Rectal smooth muscle tissue (tissue), 1 donor: ENCODE measurements at regions not wholly inside any gene's neighbourhood (a gene's known extent, or its start where the extent isn't known, plus 50 kb on each side); places are given as distances from the start of the nearest gene placed in this dataset.
"Not testable (repeated sequence)": the region's sequence is repeated elsewhere in the genome, so short reads cannot be mapped to it uniquely, and the experiment has no call there.

ENCODE experiments used
- H3K27ac ChIP-seq: one replicate; pipeline ENCODE4 v1.7.0; 2013; ENCODE audit warnings: low read depth, low read length, inconsistent platforms
- H3K27me3 ChIP-seq: one replicate; pipeline ENCODE4 v1.7.0; 2013; ENCODE audit warnings: low read length; ENCODE audit not compliant: control insufficient read depth, insufficient read depth
- H3K36me3 ChIP-seq: one replicate; pipeline ENCODE4 v1.7.0; 2013; ENCODE audit warnings: low read length; ENCODE audit not compliant: control insufficient read depth, insufficient read depth
- H3K4me1 ChIP-seq: one replicate; pipeline ENCODE4 v1.7.0; 2013; ENCODE audit warnings: low read length; ENCODE audit not compliant: control insufficient read depth, insufficient read depth
- H3K4me3 ChIP-seq: one replicate; pipeline ENCODE4 v1.7.0; 2013; ENCODE audit warnings: low read length
- H3K9ac ChIP-seq: one replicate; pipeline ENCODE4 v1.7.0; 2013; ENCODE audit warnings: low read length

DNA sequence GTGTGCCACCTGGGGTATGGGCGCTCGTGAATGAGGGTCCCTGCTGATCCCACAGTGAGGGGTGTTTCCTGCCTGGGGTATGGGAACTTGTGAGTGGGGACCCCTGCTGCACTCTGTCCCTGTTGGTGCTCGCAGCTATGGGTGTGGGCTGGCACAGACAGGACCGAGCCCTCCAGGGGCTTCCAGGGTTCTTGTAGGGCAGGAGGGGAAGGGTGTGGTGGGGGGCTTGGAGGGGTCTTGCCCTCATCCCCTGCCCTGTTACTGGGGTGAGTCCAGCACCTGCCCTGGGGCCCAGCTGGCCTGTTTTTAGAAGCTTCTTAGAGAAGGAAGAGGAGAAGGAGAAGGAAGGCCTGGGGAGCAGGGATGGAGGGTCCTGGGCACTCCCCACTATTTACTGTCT, 377.0 kb upstream of the NUPR2 start:
- H3K9ac ChIP-seq = no peak overlapping the region
- no peaks in the 10 kb centered on the region for H3K4me1 ChIP-seq

DNA sequence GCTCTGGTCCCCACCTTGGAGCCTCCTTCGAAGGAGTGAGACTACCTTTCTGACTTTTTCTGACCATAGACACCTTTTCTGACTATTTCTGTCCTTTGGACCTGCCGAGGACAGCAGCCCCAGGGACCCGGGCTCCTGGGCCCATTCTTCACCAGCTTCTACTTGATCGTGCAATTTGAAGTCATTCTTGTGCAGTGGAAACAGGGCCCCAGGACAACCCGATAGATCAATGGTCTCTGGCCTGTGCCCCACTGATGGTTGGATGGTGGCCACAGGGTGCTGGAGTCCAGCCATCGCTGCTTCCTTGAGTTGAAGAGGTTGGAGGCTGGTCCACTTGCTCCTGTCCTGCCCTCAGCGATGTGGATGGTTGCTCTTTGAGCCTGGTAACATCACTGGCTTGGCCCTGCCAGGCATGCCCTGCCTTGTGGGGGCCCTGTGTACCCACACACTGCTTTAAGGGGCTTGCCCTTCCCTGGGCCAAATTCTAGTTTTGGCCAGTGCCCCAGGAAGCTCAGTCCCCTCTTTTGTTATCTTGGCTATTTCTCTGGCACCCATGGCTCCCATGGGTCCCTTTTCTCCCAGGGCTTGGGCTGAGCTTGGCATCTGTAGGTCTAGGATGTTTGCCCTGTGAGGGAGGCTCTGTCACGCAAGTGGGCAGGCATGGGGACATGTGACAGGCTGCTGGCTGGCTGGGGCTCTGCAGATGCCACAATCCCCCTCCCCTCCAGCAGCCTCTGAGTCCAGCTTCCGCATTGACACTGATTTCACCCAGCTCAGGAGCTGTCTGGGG, 375.6 kb upstream of the NUPR2 start:
- no peak overlapping the region for H3K27ac ChIP-seq
- H3K9ac ChIP-seq = no peak overlapping the region
- no peaks in the 10 kb centered on the region for H3K4me1 ChIP-seq
- H3K36me3 ChIP-seq = no peaks in the 10 kb centered on the region
- no peaks in the 10 kb centered on the region for H3K27me3 ChIP-seq
- no peak overlapping the region for H3K4me3 ChIP-seq

More for the DNA sequence above, 377.0 kb upstream of the NUPR2 start:
- no peak overlapping the region for H3K27ac ChIP-seq
- H3K4me3 ChIP-seq = no peak overlapping the region
- no peaks in the 10 kb centered on the region for H3K36me3 ChIP-seq
- H3K27me3 ChIP-seq = no peaks in the 10 kb centered on the region

DNA sequence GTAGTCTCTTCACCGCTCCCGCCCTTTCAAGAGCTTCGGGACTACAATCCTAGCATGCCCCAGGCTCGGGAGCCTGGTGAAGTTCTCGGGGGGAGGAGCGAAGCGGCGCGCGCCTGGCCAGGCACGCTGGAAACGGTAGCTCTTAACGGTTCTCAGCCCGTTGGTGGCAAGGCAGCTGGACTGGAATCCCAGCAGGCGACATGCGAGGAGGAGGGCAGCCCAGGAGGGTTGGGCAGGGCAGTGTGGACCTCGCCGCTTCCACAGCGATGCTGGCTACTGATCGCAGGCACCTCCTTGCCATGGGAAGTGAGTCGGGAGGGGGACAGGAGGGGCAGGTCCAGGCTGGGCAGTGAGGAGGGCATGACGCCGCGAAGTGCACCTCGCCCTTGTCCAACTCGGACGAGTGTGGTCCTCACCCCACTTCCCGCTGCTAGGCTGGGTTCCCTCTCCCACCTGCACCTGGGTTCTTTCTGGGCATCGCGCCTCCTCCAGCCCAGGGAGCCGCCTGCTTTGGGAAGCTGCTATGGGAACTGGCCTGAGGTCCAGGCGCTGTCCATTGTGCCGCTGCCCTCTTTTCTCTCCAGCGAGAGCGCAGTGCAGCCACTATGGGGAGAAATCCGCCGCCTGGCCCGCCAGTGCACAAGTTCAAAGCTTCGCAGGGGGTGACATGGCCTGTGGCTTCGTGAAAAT, 367.8 kb upstream of the NUPR2 start:
- Histone ChIP-seq H3K4me1 (no peaks in the 10 kb centered on the region), H3K27ac (no peak overlapping the region), H3K4me3 (no peak overlapping the region), H3K27me3 (no peaks in the 10 kb centered on the region), H3K36me3 (no peaks in the 10 kb centered on the region), H3K9ac (no peak overlapping the region)

DNA sequence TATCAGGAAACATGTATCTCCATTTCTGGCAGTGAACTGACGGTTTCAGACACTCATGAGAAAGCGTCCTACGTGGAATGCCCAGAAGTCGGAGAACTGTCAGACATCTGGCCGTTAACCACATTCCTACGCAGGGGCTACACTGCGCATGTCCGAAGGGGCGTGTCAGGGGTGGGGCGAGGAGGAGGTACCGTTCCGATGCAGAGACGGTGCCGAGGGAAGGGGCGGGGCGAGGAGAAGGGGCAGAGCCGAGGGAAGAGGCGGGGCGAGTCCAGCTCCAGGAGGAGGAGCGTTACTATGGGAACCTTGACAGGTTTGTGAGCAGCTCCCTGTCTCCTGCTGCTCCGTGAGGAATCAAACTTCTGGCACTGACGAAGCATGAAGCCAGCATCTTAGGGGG, 366.9 kb upstream of the NUPR2 start:
- no peak overlapping the region for H3K9ac ChIP-seq
- H3K27ac ChIP-seq = no peak overlapping the region
- no peaks in the 10 kb centered on the region for H3K27me3 ChIP-seq
- H3K36me3 ChIP-seq = no peaks in the 10 kb centered on the region
- no peaks in the 10 kb centered on the region for H3K4me1 ChIP-seq
- no peak overlapping the region for H3K4me3 ChIP-seq

GRCh38 chr7:56479748-56480147, 363.5 kb upstream of the NUPR2 start:
- no peak overlapping the region for H3K9ac ChIP-seq
- no peaks in the 10 kb centered on the region for H3K27me3 ChIP-seq
- no peak overlapping the region for H3K27ac ChIP-seq
- H3K4me1 ChIP-seq = no peaks in the 10 kb centered on the region
- no peak overlapping the region for H3K4me3 ChIP-seq
- no peaks in the 10 kb centered on the region for H3K36me3 ChIP-seq

DNA sequence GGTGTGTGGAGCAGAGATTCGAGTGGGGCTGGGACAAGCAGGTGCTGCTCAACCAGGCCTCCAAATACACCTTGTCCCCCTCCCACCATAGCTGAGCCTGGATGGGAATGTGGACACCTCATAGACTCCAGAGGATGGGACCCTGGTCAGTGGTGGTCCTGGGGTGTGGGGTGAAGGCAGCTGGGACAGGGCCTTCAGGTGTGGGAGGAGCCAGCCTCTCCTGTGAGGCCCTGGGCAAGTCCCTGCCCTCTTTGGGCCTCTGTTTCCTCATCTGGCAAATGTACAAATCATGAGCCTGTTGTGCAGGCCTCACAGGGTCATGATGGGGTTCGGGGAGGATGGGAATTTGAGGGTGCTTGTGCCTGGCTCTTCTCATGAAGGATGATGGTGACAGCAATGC, 362.9 kb upstream of the NUPR2 start:
- Histone ChIP-seq H3K4me3 (no peak overlapping the region), H3K36me3 (no peaks in the 10 kb centered on the region), H3K27me3 (no peaks in the 10 kb centered on the region), H3K27ac (no peak overlapping the region), H3K4me1 (no peaks in the 10 kb centered on the region), H3K9ac (no peak overlapping the region)

DNA sequence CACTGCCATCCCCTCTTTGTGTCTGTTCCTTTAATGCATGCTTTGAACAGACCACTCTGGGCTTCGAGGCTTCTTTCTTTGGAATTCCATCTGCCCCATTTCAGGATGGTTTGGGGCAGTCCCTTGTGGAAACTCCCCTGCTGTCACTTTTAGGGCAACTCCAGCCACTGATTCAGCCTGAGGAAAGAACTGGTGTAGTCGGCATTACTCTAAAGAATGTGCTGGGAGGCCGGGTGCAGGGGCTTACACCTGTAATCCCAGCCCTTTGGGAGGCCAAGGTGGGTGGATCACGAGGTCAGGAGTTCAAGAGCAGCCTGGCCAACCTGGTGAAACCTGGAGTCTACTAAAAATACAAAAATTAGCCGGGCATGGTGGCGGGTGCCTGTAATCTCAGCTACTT, 358.1 kb upstream of the NUPR2 start:
- no peak overlapping the region for H3K27ac ChIP-seq
- H3K27me3 ChIP-seq = no peaks in the 10 kb centered on the region
- H3K36me3 ChIP-seq = no peaks in the 10 kb centered on the region
- H3K4me1 ChIP-seq = no peaks in the 10 kb centered on the region
- no peak overlapping the region for H3K4me3 ChIP-seq
- no peak overlapping the region for H3K9ac ChIP-seq

GRCh38 chr7:56471811-56472210, 355.6 kb upstream of the NUPR2 start:
- H3K27ac ChIP-seq = no peak overlapping the region
- no peaks in the 10 kb centered on the region for H3K4me1 ChIP-seq
- no peak overlapping the region for H3K4me3 ChIP-seq
- H3K36me3 ChIP-seq = no peaks in the 10 kb centered on the region
- no peak overlapping the region for H3K9ac ChIP-seq
- no peaks in the 10 kb centered on the region for H3K27me3 ChIP-seq

DNA sequence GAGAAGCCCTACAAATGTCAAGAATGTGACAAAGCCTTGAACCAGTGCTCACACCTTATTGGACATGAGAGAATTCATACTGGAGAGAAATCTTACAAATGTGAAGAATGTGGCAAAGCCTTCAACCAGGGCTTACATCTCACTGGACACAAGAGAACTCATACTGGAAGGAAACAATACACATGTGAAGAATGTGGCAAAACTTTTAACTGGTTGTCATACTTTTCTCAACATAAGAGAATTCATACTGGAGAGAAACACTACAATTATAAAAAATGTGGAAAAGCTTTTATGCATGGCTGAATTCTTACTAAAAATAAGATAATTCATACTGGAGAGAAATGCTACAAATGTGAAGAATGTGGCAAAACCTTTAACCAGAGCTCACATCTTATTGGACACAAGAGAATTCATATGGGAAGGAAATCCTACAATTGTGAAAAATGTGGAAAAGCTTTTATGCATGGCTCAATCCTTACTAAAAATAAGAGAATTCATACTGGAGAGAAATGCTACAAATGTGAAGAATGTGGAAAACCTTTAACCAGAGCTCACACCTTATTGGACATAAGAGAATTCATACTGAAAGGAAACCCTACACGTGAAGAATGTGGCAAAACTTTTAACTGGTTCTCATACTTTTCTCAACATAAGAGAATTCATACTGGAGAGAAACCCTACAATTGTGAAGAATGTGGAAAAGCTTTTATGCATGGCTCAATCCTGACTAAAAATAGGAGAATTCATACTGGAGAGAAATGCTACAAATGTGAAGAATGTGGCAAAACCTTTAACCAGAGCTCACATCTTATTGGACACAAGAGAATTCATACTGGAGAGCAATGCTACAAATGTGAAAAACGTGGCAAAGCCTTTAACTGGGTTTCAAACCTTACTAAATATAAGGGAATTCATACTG, 350.6 kb upstream of the NUPR2 start:
- not testable (repeated sequence) for H3K27ac ChIP-seq

DNA sequence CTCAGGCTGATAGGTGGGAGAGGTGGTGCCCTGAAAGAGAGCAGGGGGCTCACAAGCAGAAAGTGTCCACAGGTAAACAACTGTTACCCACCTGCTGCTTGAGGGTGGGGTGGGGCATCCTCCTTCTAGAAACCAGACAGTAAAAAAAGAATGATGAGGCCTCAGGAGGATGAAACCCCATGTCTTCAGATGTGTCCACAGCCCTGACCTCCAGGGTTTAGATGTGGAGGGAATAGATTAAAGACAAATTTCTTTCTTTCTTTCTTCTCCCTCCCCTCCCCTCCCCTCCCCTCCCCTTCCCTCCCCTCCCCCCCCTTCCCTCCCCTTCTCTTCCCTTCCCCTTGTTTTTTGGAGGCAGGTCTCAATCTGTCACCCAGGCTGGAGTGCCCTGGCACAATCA, 333.5 kb upstream of the NUPR2 start:
- no peak overlapping the region for H3K4me3 ChIP-seq

More for the DNA sequence above, 350.6 kb upstream of the NUPR2 start:
- not testable (repeated sequence) for H3K4me1 ChIP-seq, H3K9ac ChIP-seq, H3K4me3 ChIP-seq, H3K27me3 ChIP-seq, H3K36me3 ChIP-seq

GRCh38 chr7:56447864-56448693, 331.9 kb upstream of the NUPR2 start:
- Histone ChIP-seq H3K36me3 (no peaks in the 10 kb centered on the region), H3K27me3 (no peaks in the 10 kb centered on the region), H3K4me3 (no peak overlapping the region), H3K4me1 (no peaks in the 10 kb centered on the region), H3K27ac (no peak overlapping the region), H3K9ac (no peak overlapping the region)

More for the DNA sequence above, 333.5 kb upstream of the NUPR2 start:
- Histone ChIP-seq H3K9ac (no peak overlapping the region), H3K27me3 (no peaks in the 10 kb centered on the region), H3K4me1 (no peaks in the 10 kb centered on the region), H3K36me3 (no peaks in the 10 kb centered on the region), H3K27ac (no peak overlapping the region)

DNA sequence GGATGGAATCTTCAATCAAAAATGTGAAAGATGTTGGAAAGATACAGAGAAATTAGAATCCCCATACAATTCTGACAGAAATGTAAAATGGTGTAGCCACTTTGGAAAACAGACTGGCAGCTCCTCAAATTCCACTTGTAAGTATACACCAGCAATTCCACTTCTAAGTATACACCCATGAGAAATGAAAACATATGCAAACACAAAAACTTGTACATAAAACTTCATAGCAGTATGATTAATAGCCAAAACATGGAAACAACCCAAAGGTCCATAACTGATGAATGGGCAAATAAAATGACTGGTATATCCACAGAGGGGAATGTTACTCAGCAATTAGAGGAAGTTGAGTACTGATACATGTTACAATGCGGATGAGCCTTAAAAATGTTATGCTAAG, 304.3 kb upstream of the NUPR2 start:
- H3K4me3 ChIP-seq, H3K27ac ChIP-seq, H3K9ac ChIP-seq, H3K27me3 ChIP-seq, H3K4me1 ChIP-seq, H3K36me3 ChIP-seq: not testable (repeated sequence)
